ENCODE measurements at regions not wholly inside any gene's neighbourhood (a gene's known extent, or its start where the extent isn't known, plus 50 kb on each side); places are given as distances from the start of the nearest gene placed in this dataset.

DNA sequence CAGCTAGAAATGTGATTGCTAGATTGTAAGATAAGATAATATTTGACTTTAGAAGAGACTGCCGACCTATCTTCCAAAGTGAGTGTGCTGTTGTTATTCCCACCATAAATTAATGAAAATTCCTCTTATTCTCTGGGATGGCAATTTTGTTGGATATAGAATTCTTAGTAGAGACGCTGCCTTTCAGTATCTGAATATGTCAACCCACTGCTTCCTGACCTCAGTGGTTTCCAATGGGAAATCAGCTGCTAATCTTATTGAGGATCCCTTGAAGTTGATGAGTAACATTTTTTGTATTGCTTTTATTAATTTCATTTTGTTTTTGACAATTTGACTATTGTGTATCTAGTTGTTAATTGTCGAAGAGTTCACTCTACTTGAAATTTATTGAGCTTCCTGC is 313.0 kb downstream of the BMP2 start:
- TF ChIP-seq, protein P1, sequence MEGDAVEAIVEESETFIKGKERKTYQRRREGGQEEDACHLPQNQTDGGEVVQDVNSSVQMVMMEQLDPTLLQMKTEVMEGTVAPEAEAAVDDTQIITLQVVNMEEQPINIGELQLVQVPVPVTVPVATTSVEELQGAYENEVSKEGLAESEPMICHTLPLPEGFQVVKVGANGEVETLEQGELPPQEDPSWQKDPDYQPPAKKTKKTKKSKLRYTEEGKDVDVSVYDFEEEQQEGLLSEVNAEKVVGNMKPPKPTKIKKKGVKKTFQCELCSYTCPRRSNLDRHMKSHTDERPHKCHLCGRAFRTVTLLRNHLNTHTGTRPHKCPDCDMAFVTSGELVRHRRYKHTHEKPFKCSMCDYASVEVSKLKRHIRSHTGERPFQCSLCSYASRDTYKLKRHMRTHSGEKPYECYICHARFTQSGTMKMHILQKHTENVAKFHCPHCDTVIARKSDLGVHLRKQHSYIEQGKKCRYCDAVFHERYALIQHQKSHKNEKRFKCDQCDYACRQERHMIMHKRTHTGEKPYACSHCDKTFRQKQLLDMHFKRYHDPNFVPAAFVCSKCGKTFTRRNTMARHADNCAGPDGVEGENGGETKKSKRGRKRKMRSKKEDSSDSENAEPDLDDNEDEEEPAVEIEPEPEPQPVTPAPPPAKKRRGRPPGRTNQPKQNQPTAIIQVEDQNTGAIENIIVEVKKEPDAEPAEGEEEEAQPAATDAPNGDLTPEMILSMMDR (IDR thresholded peaks at IDR 0.05), result no peak

DNA sequence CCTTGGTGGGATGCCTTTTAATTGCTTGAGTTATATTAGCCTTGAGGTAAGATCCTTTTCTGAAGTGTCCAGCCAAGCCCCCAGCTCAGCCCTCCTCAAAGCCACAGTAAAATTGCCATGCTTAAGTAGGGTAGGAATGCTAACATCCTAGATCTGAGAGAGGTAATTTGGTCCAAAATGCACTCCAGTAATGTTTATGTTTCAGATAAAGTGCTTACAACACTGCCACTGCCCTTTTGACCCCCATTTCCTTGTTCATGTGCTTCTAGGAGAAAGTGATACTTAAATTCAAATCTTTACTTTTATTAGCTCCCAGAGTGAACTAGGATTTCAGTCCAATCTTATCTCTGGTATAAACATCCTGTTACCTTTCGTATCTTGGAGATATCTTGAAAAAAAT is 318.0 kb downstream of the BMP2 start:
- TF ChIP-seq, protein P1 (IDR thresholded peaks at IDR 0.05), result no peak

DNA sequence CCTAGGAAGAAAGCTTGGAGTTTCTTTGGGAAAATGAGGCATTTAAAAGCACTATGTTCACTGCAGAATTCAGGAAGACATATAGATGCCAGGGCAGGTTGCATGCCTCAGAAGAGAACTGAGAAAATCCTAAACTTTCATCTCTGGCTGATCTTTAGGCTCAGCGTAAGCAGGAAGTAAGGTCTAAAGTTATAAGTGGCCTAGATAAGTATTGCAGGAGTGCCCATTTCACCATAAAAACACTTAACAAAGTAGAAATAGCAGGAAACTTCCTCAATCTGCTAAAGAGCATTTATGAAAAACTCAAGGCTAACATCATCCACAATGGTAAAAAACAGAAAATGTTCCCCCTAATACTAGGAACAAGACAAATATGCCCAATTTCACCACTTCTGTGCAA is 320.3 kb downstream of the BMP2 start:
- TF ChIP-seq, protein P1 (IDR thresholded peaks at IDR 0.05), result no peak

DNA sequence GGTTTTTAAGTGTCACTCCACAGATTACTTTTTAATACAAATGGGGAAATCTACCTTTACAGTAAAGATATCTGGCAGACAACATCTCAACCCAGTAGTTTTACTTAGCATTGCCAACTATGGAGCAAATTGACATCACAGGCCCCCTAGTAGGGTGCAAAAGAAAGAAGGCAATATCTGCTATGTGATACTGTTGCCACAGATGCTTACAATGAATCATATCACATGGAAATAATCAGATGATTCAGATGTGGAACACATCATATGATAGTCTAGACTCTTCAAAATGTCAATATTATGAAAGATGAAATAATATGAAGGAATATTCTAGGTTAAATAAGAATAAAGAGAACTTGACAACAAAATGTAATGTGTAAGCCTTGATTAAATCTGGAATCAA is 322.5 kb downstream of the BMP2 start:
- TF ChIP-seq, protein P1 (IDR thresholded peaks at IDR 0.05), result no peak

DNA sequence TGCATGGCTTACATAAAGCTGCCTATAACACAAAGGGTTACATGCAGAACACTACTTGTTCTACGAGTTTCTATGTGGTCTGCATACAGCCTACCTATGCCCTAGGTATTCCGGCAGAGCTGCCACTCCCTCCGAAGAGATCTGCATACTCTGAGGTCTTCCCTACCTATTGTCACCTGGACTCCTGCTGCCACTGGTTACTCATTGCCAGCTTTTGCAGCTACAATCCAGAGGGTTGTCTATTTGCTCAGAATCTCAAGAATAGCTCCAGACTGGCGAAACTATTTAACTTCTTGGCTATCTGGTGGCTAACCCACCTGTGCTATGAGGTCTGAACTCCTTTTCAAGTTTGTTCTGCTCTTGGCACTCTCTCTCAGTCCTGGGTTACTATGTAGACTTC is 323.3 kb downstream of the BMP2 start:
- TF ChIP-seq, protein P1 (IDR thresholded peaks at IDR 0.05), result no peak

DNA sequence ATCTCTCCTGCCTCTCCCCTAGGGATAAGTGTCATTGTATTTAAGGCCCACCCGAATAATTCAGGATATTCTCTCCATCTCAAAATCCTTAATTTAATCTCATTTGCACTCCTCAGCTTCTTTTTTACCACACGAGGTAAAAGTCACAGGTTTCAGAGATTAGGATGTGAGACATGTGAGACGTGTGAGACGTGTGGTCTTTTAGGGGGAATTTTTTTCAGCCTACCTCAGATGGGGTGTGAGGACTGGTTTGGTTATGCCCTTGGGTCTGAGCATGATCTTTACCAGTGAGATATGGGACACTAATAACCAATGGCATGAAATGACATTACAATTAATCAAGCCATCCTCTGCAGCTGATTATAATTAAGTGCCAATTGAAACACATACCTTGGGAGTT is 324.2 kb downstream of the BMP2 start:
- TF ChIP-seq, protein P1 (IDR thresholded peaks at IDR 0.05), result no peak

DNA sequence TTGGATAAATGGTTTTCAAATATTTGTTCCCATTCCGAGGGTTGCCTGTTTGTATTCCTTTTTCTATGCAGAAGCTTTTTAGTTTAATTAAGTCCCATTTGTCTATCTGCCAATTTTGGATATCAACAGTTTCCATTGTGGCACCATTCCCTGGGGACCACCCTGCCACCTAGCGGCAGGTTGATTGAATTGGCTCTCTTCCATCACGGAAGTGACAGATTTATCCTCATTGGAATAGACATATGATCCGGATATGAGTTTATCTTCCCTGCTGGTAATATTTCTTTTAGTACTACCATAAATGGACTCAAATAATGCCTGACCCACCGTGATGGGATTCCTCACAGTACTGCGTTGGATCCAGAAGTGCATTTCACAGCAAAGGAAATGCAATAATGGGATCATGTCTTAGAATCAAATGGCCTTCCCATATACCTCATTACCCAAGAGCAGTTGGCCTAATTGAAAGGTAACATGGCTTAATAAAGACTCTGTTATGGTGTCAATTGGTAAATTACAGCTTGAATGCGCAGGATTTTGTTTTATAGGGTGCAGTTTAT is 327.0 kb downstream of the BMP2 start:
- TF ChIP-seq, protein P1 (IDR thresholded peaks at IDR 0.05), result peak; percentile 46

DNA sequence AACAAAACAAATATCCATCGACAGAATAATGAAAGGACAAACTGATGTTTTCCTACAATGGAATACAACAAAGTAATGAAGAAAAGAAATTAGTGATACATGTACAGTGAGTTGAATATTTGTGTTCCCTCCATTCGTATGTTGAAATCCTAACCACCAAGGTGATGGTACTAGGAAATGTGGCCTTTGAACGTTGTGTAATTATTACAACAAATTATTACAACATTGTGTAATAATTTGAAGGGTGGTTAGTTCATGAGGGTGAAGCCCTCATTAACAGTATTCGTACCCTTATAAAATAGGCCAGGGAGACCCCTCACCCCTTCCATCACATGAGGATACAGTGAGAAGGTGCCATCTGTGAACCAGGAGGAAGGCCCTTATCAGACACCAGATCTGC is 339.4 kb downstream of the BMP2 start:
- TF ChIP-seq, protein P1 (IDR thresholded peaks at IDR 0.05), result no peak
